GM20000 (cell line): ENCODE measurements at regions not wholly inside any gene's neighbourhood (a gene's known extent, or its start where the extent isn't known, plus 50 kb on each side); places are given as distances from the start of the nearest gene placed in this dataset.

ENCODE experiments used
- DNase-seq: peaks from one replicate; pipeline ENCODE4 v3.0.0; 2012; ENCODE audit warnings: low spot score
- TF ChIP-seq, protein P1 (sequence below): IDR thresholded peaks from 2 replicates; pipeline ENCODE4 v1.5.1; 2012; ENCODE audit warnings: mild to moderate bottlenecking, control low read depth; ENCODE audit errors: extremely low read depth, missing control alignments

DNA sequence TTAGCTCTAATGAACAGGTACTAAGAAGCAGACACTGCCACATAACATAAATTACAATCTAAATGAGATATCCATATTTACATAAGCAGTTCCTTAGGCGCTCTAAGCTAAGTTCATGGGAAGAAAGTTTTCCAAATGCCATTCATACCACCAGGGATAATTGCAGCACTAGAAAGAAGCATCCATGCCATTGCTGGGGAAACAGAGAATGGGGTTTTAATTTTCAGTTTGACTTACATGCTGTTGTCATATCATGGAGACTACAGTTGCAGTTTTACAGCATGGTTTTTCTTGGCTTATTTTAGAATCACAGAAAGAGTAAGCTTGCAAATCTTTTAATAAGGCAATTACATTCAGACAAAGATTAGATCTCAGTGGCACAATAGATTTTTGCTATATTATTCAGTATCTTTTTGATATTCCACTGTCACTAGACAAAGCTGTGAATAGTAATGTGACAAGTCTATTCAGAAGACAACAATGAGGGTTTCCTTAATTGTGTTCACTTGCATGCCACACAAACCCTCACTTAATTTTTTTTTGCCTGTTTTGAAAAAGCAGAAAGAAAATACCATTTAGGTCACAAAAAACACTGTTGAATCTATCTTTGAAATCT lies 108.4 kb upstream of the ELAVL2 start:
- TF ChIP-seq, protein P1, sequence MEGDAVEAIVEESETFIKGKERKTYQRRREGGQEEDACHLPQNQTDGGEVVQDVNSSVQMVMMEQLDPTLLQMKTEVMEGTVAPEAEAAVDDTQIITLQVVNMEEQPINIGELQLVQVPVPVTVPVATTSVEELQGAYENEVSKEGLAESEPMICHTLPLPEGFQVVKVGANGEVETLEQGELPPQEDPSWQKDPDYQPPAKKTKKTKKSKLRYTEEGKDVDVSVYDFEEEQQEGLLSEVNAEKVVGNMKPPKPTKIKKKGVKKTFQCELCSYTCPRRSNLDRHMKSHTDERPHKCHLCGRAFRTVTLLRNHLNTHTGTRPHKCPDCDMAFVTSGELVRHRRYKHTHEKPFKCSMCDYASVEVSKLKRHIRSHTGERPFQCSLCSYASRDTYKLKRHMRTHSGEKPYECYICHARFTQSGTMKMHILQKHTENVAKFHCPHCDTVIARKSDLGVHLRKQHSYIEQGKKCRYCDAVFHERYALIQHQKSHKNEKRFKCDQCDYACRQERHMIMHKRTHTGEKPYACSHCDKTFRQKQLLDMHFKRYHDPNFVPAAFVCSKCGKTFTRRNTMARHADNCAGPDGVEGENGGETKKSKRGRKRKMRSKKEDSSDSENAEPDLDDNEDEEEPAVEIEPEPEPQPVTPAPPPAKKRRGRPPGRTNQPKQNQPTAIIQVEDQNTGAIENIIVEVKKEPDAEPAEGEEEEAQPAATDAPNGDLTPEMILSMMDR, result no peak
- DNase-seq, result no peak

DNA sequence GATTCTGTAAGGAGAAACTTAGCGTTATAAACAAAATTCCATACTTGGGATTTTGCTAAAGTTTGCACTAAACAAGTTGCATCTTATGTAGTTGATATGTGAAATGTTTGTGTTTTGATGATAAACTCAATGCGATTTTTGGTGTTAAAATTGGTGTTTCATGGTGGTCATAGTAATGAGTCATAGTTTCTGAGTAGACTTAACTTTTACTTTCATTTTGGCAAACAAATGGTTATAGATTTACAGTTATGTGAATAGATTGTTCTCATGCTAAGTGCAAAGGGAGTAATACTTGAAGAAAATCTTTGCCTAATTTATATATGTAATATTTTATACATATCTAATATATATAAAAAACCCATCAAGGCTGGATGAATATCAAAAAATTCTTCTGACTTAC lies 107.3 kb upstream of the ELAVL2 start:
- DNase-seq, result no peak
- TF ChIP-seq, protein P1, result no peak

DNA sequence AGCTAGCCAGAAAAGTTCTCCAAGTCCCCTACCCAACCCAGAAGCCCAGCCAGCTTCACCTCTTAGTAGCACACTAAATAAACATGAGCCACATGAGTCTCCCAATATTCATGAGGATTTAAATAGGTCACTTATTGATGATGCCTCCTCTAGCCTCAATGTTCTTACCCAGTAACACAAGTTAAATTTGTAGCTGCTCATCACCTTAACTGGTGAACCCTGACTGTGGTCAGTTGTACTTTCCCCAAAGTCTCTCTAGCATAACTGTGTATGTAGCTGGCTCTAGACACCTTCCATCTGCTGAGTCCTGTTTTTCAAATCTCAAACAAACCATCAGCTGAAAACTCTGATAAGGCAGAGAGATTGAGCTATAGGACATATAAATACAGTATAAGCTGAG lies 100.3 kb upstream of the ELAVL2 start:
- peak; percentile 6 for DNase-seq
- TF ChIP-seq, protein P1, result no peak

DNA sequence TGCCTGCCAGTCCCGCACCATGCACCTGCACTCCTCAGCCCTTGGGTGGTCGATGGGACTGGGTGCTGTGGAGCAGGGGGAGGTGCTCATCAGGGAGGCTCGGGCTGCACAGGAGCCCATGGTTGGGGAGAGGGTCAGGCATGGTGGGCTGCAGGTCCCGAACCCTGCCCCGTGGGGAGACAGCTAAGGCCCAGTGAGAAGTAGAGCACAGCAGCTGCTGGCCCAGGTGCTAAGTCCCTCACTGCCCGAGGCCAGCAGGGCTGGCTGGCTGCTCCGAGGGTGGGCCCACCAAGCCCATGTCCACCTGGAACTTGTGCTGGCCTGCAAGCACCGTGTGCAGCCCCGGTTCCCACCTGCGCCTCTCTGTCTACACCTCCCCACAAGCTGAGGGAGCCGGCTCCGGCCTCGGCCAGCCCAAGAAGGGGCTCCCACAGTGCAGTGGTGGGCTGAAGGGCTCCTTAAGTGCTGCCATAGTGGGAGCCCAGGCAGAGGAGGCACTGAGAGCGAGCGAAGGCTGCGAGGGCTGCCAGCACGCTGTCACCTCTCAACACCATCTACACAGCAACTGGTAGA lies 88.5 kb upstream of the ELAVL2 start:
- TF ChIP-seq, protein P1, result no peak

DNA sequence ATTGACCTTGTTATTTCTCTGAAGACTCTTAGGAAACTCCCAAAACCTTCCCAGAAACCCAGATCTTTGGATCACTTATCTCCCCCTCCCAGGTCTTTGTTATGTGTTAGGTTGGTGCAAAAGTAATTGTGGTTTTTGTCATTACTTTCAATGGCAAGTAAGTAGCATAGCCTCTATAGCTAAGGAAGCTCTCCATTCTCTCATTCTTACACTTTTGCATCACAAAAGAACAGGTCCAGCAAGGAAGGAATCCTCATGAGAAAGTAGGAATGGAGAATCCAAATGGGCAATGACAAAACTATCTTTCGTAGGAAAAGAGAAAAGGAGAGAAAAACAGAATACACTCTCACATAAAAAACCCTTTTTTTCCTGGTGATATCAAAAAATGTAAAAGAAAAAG lies 81.3 kb upstream of the ELAVL2 start:
- TF ChIP-seq, protein P1, result no peak
- DNase-seq, result no peak

More for the DNA sequence above, 88.5 kb upstream of the ELAVL2 start:
- DNase-seq, result no peak

DNA sequence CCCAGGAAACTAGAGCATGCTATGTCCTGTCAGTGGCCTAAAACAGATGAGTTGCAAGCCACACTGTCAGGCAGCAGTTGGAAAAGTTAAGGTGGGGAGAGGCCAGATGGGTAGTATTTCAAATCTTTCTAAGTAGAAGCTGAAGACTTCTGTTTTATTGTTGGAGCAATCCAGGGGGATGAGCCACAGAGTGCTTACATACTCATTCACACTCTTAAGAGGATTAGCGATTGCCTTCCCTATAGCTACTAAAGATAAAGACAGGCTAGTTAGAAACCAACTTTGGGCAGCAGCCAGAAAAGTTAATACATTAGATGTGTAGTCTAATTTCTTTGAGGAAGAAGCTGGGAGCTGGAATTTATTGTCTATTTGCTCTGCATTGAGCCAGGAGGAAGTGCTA lies 61.7 kb upstream of the ELAVL2 start:
- no peak for DNase-seq
- TF ChIP-seq, protein P1, result no peak
